GM12874 (cell line): ENCODE measurements at regions not wholly inside any gene's neighbourhood (a gene's known extent, or its start where the extent isn't known, plus 50 kb on each side); places are given as distances from the start of the nearest gene placed in this dataset.

ENCODE experiments used
- CTCF ChIP-seq: IDR thresholded peaks from 2 replicates; pipeline ENCODE4 v1.5.1; 2011; ENCODE audit warnings: low read depth, mild to moderate bottlenecking, control low read depth, low read length, moderate library complexity; ENCODE audit not compliant: insufficient read depth

DNA sequence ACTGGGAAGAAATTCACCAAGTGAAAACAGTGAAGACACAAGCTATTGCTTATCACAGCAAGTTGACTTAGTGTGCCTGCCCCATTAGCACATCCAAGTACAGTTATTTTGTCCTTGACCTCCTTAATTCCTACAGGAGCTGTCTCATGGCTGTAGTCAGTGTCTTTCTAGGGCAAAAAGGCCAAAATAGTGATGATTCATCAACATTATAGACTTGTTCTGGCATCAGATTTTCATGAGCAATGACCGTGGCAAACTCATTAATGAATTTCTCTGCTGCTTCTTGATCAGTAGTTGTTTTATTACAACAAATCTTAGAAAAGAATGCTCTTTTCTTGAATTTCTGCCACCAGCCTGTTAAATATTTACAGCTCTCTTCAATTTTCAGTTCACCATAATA lies 1169.3 kb upstream of the DDX18 start:
- no peak for TF ChIP-seq CTCF

GRCh38 chr2:116668691-116669090 lies 1145.8 kb upstream of the DDX18 start:
- TF ChIP-seq CTCF: no peak

GRCh38 chr2:116669782-116670181 lies 1144.7 kb upstream of the DDX18 start:
- TF ChIP-seq CTCF: no peak

DNA sequence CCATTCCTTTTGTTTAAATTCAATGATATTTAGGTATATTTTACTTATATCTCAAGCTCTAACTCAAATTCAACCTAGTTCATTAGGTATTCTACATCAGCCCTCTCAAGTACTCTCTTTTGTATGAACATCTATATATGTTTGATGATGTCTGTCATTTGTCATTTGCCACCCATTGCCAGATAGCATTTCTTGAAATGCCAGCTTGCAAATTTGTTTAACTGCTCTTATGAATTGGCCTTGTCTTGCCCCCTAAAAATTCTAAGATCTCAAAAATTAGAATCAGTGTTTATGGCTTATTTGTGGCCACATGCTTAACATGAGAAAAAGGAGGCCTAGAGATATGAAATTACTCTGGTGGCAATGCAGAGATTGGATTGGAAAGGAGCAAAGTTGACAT lies 1140.3 kb upstream of the DDX18 start:
- no peak for TF ChIP-seq CTCF

- no peak for TF ChIP-seq CTCF
These were observed 1137.7 kb upstream of the DDX18 start for GRCh38 chr2:116676776-116677175.

GRCh38 chr2:116680256-116680936 lies 1134.1 kb upstream of the DDX18 start:
- TF ChIP-seq CTCF: no peak

DNA sequence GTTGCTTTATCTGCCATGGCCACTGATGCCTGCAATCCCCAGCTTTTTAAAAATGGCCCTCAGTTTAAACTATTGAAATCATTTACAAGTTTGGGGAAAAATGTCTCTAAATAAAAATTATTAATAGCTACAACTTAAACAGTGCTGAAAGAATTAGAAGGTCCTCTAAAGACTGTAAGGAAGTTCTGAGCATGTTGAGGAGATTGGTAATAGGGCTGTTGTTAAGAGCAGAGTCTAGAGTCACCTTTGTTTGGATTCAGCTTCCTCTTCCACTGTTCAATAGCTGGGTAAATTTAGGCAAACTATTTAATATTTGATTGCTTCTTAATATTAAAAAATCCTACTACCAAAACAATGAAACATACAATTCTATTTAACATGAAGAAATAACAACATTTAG lies 1127.1 kb upstream of the DDX18 start:
- no peak for TF ChIP-seq CTCF

DNA sequence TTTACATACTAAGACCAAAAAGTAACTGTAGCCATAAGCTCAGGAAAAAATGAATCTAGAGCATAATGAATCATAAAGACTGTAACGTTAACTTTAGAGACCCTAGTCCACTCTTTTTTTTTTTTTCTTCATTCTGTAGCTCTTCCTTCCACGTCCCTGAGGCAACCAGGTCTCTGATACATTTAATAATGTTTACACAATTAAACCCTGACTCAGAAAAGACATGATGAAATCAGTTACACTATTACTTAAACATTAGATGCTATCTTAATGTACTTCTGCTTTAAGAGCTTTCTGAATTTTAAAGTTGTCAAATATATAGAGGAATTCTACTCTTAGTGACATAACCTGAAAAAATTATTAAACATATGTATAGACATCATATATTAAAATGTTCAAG lies 1121.5 kb upstream of the DDX18 start:
- no peak for TF ChIP-seq CTCF
